ENCODE measurements at regions not wholly inside any gene's neighbourhood (a gene's known extent, or its start where the extent isn't known, plus 50 kb on each side); places are given as distances from the start of the nearest gene placed in this dataset.

DNA sequence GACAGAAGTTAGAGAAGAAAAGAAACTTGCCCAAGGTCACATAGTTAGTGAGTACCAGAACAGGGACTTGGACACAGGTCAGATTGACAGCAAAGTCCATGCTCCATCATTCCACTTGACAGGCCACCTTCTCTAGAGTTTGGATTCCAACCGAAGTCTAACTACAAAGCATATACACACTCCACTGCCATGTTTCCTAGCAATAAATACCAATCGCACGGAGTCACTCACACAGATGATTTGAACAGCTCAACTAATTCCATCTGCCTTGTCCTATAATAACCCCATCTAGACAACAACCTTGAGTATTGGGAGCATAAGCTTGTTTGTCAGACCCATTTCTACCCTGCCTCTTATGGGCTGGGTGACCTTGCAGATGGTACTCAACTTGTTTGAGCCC, 334.6 kb upstream of the MGAT5 start:
- TF ChIP-seq, protein P1, sequence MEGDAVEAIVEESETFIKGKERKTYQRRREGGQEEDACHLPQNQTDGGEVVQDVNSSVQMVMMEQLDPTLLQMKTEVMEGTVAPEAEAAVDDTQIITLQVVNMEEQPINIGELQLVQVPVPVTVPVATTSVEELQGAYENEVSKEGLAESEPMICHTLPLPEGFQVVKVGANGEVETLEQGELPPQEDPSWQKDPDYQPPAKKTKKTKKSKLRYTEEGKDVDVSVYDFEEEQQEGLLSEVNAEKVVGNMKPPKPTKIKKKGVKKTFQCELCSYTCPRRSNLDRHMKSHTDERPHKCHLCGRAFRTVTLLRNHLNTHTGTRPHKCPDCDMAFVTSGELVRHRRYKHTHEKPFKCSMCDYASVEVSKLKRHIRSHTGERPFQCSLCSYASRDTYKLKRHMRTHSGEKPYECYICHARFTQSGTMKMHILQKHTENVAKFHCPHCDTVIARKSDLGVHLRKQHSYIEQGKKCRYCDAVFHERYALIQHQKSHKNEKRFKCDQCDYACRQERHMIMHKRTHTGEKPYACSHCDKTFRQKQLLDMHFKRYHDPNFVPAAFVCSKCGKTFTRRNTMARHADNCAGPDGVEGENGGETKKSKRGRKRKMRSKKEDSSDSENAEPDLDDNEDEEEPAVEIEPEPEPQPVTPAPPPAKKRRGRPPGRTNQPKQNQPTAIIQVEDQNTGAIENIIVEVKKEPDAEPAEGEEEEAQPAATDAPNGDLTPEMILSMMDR (IDR thresholded peaks at IDR 0.05; ENCODE audit: low read depth, low read length): no peak
- no peak for TF ChIP-seq EZH2phosphoT487 (IDR thresholded peaks at IDR 0.05; ENCODE audit: low read depth)

Data from OCI-LY3 (cell line).